ENCODE measurements at regions not wholly inside any gene's neighbourhood (a gene's known extent, or its start where the extent isn't known, plus 50 kb on each side); places are given as distances from the start of the nearest gene placed in this dataset.
"Not testable (repeated sequence)": the region's sequence is repeated elsewhere in the genome, so short reads cannot be mapped to it uniquely, and the experiment has no call there.

DNA sequence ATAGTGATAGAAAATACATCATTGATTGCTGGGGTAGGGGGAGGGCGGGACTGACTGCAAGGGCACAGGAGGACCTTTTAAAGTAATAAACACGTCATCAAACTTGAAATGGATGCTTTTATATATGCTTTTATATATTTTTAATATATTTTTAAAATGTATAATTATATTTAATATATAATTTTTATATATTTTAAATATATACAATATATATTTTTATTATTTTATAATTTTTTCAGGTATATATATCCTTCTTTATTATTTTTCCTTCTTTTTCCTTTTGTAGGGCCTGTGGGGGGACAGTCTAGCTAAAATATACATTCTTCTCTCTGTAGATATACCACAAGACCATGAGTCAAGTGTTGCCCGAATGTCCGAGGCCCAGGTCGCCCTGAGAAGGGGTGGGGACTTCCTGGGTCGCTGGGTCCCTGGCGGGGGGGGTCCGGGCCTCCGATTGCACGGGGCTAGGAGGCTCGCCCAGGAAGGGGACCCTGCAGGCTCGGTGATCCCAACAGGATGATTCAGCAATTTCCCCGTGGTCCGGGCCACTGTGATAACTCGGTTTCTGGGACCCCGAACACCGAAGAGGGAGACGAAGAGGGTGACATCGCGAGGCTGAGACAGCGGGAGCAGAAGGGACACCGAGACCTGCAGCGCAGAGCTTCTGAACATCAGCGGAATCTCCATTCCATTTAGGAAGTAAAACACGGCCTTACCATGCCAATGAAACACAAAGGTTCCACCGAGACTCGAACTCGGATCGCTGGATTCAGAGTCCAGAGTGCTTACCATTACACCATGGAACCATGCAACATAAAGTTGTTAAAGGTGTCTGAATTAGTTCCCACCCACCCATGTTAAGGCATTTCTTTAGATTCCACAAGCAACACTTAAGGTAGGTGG, 112.5 kb upstream of the NBPF11 start:
- DNase-seq: no peak

DNA sequence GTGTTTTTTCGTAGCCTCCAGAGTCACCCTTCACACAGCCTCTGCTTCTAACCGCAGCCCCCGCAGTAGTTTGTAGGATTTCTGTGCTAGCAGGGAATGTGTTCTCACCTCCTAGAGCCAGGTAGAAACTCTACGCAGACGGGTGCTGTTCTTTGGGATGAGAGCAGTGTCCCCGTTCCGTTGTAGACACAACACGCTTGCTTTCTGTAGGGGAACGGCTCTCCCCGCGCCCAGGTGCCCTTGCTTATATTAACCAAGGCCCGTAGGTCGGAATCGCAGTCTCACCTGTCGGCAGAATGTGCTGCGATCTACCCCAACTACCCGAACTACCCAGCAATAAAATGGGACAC, 111.8 kb upstream of the NBPF11 start:
- no peak for DNase-seq

DNA sequence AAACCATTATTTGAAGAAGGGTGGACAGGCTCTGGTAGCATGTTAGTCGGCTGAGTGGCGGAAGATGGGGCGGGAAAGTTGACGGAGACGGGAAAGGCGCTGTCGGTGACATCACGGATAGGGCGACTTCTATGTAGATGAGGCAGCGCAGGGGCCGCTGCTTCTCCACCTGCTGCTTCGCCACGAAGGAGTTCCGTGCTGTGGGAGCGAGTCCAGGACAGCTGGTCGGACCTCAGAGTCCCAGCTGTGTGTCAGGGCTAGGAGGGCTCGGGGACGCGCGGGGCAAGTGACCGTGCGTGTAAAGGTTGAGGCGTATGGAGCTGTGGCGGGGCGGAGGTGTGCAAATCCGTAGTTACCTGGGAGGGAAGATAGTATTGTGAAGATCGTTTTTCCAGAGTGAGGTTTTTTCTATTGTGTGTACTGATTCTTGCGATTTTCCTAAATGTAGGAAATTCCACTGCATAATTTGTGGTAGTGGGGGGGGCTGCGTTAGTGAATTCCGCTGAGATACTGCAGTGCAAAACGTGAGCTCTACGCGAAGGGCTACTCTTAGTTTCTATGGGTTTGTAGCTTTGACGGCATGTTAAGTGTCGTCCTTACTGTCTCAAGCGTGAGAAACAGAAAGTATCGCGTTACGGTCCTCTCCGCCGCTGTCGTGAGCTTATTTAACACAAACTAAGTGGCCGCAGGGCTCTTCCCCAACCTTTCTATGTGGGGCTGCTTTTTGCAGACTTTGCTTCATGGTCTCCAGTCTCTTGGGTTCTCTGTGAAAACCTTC, 111.2 kb upstream of the NBPF11 start:
- DNase-seq: peak; percentile 86

DNA sequence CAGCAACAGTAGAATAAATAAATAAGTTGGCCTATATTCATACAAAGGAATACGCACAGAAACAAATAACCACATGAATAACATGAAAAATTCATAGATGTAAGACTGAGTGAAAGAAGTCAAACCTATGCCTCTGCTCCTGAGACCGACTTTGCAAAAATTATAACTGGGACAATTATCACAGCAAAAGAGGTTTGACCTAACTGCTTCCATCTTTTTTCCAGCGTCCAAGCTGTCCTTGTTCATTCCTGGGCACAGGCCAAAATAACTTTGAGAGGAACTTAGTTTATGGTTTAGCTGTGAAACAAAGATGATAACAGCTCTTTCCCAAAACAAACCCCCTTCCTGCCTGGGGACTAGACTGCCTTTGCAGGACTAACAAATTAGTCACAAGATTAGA, 109.6 kb upstream of the NBPF11 start:
- not testable (repeated sequence) for DNase-seq

DNA sequence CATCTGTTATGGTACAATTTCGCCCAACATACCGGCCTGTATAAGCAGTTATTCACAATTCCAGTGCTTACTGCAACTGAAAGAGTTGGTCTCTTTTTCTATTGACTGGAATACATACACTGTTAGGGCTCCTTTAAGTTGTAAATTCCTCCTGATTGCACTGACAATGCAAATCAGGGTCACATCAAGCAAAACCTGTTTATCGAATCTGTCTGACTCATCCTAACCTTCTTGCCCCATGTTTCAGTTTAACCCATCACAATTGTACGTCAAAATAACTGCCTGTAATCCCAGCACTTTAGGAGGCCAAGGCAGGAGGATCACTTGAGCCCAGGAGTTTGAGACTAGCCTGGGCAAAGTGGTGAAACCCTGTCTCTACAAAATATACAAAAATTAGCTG, 105.8 kb upstream of the NBPF11 start:
- not testable (repeated sequence) for DNase-seq

DNA sequence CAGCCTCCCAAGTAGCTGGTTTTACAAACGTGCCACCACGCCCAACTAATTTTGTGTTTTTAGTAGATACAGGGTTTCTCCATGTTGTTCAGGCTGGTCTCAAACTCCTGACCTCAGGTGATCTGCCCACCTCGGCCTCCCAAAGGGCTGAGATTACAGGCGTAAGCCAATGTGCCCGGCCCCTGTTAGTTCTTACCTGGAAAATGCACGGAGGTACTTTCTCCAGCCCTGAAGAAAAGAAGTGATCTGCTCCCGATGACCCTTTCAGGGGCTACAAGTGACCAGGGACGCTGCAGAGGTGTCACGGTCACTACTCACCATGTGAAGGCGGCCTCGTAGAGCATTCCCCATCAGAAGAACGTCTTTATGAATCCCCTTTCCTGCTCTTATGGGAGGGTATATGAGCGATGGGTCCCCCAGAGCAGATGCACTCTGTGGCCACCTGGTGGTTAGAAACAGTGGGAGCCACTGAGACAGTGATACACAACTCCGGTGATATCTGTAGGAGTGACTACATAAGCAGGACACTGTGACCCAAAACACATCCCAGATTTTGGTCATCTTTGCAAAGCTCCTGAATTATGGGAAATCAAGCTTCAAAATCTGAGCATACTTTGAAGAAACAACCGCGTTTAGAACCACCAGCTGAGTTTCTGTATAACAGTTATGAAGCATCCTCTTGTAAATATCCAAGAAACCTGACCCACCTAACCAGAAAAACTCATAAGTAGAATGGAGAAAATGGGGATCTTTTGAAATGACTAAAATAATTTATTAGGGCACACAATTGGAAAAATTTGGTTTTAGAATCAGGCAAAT, 102.7 kb upstream of the NBPF11 start:
- DNase-seq: peak; percentile 22

DNA sequence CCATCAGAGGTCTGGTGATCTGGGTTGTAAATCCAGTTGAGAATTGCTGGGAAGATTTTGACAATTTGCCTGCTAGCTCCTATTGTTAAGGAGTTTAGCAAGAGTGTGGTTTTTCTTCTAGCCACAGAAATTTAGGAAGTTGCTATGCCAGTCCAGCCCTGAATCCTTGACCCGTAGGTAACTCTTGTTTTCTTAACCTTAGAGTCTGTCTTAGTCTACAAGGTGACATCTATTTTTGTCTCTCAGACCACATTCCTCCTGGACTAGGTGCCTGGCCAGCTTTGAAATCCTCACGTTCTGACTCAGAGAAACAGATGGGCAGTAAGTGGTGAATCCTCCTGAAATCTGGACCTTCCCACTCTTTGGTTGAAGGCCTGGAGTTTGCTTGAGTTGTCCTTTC, 101.7 kb upstream of the NBPF11 start:
- not testable (repeated sequence) for DNase-seq

DNA sequence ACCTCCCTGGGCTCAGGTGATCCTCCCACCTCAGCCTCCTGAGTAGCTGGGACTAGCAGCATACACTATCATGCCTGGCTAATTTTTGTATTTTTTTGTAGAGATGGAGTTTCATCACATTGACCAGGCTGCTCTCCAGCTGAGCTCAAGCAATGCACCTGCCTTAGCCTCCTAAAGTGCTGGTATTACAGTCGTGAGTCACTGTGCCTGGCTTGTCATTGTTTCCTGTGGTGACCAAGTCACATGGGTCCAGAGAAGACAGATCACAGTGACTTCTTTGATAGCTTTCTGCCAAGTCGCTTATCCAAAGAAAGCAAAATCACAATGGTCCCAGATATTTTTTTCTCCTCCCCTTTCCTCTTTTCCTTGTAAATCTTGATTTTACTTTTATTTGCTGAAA, 96.7 kb upstream of the NBPF11 start:
- DNase-seq: not testable (repeated sequence)

DNA sequence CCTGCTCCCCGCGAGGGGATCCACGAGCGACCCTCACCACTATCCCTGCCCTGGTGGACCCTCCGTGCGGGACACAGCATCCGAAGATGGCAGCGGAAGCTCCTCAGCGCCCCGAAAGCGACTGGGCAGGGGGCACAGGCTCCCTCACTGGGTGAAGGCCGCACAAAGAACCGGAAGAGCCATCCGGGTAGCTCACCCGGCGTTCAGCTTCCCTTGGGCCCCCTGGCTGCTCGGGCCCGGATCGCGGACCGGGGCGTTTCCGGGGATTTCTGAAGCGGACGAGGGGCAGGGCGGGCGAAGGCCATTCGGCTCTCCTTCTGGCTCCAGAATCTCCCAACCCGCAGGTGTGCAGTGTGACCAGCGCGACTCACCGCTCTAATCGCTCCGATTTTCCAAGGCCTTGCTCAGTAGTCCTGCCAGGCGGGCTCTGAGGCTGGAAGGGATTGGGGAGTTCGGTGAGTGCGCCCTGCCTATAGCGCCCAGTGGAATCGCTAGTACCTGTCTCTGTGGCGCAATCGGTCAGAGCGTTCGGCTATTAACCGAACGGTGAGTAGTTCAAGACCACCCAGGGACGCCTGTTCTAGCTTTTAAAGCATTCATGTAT, 94.3 kb upstream of the NBPF11 start:
- peak; percentile 32 for DNase-seq

DNA sequence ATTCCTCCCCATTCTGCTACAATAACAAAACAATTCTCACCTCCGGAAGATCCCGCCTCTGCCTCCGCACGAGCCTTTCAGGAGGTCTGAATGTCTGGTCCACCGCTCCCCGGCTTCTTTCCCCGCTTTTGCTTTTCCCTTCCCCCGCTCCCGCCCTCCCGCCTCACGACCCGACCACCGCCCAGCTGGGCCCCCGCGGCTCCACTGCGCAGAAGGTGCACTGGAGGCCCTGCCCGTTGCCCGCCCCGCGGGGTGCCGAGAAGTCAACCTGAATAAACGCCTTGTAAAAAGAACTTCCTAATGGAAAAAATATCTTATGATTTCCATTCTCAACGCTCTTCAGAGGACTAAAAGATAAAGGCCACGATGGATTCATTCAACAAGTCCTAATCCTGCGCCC, 93.8 kb upstream of the NBPF11 start:
- DNase-seq: not testable (repeated sequence)

DNA sequence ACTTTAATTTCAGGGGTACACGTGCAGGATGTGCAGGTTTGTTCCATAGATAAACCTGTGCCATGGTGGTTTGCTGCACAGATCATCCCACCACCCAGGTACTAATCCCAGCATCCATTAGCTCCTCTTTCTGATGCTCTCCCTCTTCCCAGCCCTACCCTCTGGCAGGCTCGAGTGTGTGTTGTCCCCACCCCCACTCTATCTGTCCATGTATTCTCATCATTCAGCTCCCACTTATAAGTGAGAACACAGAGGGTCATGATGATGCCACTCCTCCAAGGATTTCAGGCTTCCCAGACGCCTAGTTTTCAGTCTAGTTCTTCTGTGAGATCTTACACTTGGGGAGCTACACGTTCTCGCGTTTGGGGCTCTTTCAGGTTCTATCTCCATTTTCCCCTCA, 93.4 kb upstream of the NBPF11 start:
- not testable (repeated sequence) for DNase-seq

DNA sequence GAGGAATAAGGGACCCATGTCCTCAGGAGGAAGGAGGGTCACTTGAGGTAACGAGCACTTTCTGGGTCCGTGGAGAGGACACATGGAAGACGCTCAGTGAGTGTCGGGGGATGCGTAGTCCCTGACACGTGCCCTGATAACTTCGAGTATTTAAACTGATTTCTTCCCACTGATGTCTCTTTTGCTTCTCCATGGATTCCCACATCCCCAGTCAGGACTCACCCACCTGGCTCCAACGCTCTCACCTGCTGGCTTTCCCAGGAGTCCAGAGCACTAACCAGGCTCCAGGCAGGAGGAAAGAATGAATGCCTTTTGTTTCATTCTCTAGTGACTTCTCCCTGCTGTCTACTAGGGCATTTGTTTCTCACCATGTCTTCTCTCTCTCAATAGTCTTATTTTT, 81.2 kb upstream of the NBPF11 start:
- DNase-seq: not testable (repeated sequence)

DNA sequence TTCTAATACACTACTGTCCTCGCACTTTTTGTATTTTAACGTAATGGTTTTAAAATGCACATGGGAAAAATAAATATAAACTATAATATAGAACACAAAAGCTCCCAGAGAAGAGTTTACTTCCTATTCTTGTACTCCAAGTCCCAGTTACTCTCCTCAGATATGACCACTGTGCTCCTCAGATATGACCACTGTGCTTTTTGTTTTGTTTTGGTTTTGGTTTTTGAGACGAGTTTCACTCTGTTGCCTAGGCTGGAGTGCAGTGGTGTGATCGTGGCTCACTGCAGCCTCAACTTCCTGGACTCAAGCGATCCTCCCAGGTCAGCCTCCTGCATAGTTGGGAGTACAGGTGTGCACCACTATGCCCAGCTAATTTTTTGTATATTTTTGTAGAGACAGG, 76.8 kb upstream of the NBPF11 start:
- DNase-seq: not testable (repeated sequence)

DNA sequence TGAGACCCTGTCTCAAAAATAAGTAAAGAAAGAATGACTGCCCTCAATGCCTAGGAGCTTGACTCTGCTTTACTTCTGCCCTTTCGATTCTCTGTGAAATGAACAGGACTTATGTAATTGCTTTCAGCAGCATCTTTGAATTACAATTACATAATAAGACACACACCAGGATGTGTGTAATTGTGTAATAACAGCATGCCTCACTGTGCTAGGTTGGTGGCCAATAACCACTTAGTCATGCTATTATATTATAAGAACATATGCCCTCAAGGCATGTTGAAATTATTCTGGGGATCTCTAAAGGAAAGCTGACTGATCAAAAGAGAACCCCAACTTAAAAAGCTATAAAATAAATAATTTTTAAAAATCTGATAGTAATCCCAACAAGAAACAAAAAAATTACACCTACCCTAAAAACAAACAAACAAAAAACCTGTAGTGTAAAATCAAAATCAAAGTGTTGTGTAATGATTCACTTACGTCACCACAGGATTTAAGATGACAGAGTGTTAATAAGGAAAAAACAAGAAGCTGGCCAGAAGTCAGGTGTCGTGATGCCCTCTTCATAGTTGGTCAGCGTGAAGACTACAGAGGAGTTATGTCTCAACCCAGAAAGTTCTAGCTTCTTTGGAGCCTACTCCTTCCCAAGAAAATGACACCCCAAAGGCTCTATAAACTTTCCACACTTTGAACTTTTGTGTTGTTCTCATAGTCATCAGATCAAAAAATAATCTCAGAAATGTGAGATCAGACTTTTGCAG, 70.5 kb upstream of the NBPF11 start:
- DNase-seq: not testable (repeated sequence)

DNA sequence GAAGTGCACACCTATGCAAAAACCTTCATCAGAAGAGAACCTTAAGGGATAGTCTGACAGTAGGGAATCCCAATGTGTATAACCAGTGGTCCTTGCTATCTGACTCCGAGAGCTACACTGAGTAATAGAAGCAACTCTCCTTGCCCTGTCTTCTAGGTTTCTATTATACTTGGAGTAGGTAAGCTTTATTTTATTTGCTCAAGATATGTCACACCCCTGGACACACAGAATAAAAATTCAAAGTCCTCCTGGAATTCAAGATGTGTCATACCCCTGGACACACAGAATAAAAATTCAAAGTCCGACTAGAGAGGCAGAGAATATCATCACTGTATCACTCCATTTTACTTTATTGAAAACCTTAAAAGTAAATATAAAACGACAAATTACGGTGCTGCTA, 69.5 kb upstream of the NBPF11 start:
- DNase-seq: not testable (repeated sequence)

DNA sequence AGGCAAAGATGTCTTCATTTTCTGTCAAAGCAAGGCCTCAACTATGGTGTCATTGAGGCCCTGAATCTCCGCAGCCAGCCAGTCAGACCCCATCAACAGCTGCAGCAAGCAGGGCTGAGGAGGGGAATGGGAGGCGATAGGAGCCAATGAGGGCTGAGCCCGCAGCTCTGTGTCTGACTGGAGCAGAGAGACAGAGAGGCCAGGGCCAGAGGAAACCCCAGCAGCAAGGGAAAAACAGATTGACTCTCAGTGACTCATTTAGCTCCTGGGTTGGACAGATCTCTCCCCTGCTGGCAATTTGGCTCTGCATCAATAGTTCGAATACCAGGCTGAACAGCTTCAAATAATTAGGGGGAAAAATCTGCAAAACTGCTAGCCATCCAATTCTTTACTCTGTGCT, 67.1 kb upstream of the NBPF11 start:
- DNase-seq: not testable (repeated sequence)

DNA sequence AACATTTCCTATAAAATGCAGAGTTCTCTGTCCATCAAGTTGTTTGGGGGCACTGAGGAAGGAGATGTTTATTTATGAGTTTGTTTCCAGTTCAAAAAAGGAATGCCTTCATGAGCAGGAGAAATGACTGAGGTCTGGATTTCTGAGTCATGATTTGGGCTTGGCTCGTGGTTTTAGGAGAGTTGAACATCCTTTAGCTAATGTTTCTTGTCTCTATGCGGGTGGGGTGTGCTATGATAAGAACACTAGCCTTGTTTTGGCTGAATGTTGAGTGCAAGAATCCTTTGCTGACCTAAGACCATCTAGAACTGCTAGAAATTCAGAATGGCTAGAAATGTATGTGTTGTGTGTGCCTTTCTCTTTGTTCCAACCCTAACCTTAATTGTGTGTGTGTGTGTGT, 59.1 kb upstream of the NBPF11 start:
- DNase-seq: not testable (repeated sequence)

DNA sequence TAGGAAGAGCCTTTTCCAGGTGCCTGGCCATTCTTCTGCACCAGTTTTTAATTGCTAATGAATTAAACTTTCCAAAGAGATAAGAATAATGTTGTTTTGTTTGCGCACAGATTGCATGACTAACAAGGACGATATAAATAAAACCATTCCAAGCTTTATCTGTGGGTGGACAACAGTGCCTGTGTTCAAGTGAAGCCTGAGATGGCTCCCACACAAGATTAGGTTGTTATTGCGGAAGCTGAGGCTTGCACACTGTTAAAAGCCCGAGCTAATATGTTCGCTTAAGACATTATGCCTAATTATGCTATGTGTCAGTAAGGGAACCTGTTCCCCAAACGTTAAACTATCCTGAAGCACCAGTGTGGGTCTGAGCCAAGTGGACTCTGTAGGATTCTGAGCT, 58.5 kb upstream of the NBPF11 start:
- DNase-seq: not testable (repeated sequence)

DNA sequence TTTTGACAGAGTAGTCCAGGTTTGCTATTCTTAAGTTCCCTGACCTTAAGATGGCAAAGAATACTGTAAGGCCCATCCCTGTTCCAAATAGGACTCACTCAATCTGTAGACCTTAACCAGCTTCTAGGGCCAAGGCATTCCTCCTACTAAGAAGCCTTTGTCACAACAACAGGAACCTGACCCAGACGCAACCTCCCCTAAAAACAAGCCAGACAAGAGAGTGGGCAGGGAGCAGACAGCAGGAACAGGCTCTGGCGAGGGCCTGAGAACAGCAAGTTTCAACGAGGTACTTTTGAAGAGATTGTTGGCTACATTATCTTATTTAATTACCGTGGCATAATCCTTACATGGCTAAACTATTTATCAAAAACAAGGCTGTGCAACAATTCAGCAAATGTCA, 58.1 kb upstream of the NBPF11 start:
- not testable (repeated sequence) for DNase-seq

DNA sequence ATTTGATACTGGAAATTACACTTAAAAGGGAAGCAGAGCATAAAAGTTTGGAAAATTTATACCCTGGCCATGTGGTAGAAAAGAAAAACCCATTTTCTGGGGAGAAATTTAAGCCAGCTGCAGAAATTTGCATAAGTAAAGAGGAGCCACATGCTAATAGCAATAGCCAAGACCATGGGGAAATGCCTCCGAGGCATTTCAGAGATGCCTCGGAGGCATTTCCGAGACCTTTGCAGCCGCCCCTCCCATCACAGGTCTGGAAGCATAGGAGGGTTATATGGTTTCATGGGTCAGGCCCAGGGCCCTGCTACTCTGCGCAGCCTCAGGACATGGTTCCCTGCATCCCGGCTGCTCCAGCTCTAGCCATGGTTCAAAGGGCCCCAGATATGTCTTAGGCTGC, 49.9 kb upstream of the NBPF11 start:
- DNase-seq: not testable (repeated sequence)
